ENCODE measurements at regions not wholly inside any gene's neighbourhood (a gene's known extent, or its start where the extent isn't known, plus 50 kb on each side); places are given as distances from the start of the nearest gene placed in this dataset.

GRCh38 chr15:58273104-58273503 is 134.9 kb downstream of the AQP9 start (continued):
- TF ChIP-seq SIN3A (IDR thresholded peaks at IDR 0.05; ENCODE audit: low read depth): no peak

- POLR2A ChIA-PET: no interaction called here
- Histone ChIP-seq H3K9me2 (ENCODE audit: insufficient read depth) (no peaks in the 10 kb centered on the region), H3K27ac (ENCODE audit: low read depth, low read length) (no peak overlapping the region), H3K27me3 (ENCODE audit: insufficient read depth, low read length) (no peaks in the 10 kb centered on the region), H3K4me2 (ENCODE audit: low read length) (no peak overlapping the region), H3K9ac (ENCODE audit: low read length) (no peak overlapping the region), H4K20me1 (ENCODE audit: insufficient read depth) (no peaks in the 10 kb centered on the region), H3K79me2 (ENCODE audit: insufficient read depth, low read length) (no peaks in the 10 kb centered on the region), H3K4me1 (ENCODE audit: control insufficient read depth in 1 of 2, insufficient read depth in 2 of 2, low read length in 2 of 2) (no peaks in the 10 kb centered on the region), H3K36me3 (ENCODE audit: control insufficient read depth in 1 of 2, insufficient read depth in 2 of 2, low read length in 2 of 2) (no peaks in the 10 kb centered on the region), H3K4me3 (replicated peaks in 1 of 2; ENCODE audit: low read depth in 1 of 2, low read length in 2 of 2) (no peak overlapping the region), H2AFZ (ENCODE audit: low read depth, low read length, poor library complexity, severe bottlenecking) (no peak overlapping the region), H3K9me3 (ENCODE audit: control insufficient read depth in 1 of 2, insufficient read depth in 1 of 2, low read depth in 1 of 2, low read length in 2 of 2) (peaks cover 6 to 7% of the 10 kb centered on the region in 2 experiments; a peak in 2 of 4 replicates)
- ATAC-seq (no peak), DNase-seq (ENCODE audit: low read depth, low spot score) (no peak)
- RAD21 ChIA-PET (ENCODE audit: low non-redundant PET in 1 of 2, low total read pairs in 2 of 2, uncharacterized antibody in 2 of 2, unreplicated experiment in 2 of 2): no interaction called here
- no TSS peak for BruUV-seq (replicated peaks)
- intact Hi-C loops (cut with micrococcal nuclease): loop anchor here (10.0 kb wide), 1 partner anchor 160 kb away; the partner anchor contains the start of gene LIPC
- no peak for TF ChIP-seq ZFX (IDR thresholded peaks at IDR 0.05)
- TF ChIP-seq ZBTB33 (IDR thresholded peaks at IDR 0.05; ENCODE audit: extremely low read depth, insufficient replicate concordance, low read length): no peak
- no peak for TF ChIP-seq JUND (IDR thresholded peaks at IDR 0.05)
- no peak for TF ChIP-seq FOSL1 (IDR thresholded peaks at IDR 0.05; ENCODE audit: low read depth)
- no peak for TF ChIP-seq ATF3 (IDR thresholded peaks at IDR 0.05)
- no peak for TF ChIP-seq CEBPB (IDR thresholded peaks at IDR 0.05; ENCODE audit: low read depth)
- no peak for TF ChIP-seq POLR2A (IDR thresholded peaks at IDR 0.05; ENCODE audit: borderline replicate concordance, extremely low read depth, insufficient read depth, insufficient read length)
- CTCF ChIA-PET: no interaction called here
Measured at GRCh38 chr15:58274885-58275284, 136.7 kb downstream of the AQP9 start.

All from HCT116 (cell line).